GM21390 (cell line): ENCODE measurements at regions not wholly inside any gene's neighbourhood (a gene's known extent, or its start where the extent isn't known, plus 50 kb on each side); places are given as distances from the start of the nearest gene placed in this dataset.
"Not testable (repeated sequence)": the region's sequence is repeated elsewhere in the genome, so short reads cannot be mapped to it uniquely, and the experiment has no call there.

ENCODE experiments used
- ATAC-seq: cut with Tn5 transposase; IDR thresholded peaks from one replicate; pipeline ENCODE4 v1.9.1; 2021; ENCODE audit not compliant: unreplicated experiment

- ATAC-seq, result no peak
Measured at GRCh38 chr13:53351021-53351420, 322.4 kb downstream of the OLFM4 start.

DNA sequence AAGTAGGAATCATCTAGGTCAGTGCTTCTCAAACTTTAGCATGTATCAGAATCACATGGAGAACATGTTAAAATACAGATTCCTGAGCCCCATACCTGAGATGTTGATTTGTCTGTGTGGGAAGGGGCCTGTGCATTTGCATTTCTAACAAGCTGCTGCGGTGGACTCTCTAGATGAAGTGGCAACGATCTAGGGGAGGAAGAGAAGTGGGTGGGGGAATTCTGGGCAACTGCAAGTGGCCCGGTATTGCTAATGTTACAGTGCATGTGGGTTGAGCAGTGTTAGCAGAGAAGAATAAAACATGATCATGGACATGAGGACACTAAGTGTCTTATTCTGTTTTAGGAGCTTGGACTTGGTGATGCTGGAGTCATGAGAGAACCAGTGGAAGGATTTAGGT lies 329.0 kb downstream of the OLFM4 start:
- no peak for ATAC-seq

GRCh38 chr13:53368948-53369347 lies 340.3 kb downstream of the OLFM4 start:
- ATAC-seq, result no peak

- no peak for ATAC-seq
Measured at GRCh38 chr13:53379485-53379884, 350.9 kb downstream of the OLFM4 start.

GRCh38 chr13:53382008-53382407 lies 353.4 kb downstream of the OLFM4 start:
- ATAC-seq, result no peak

DNA sequence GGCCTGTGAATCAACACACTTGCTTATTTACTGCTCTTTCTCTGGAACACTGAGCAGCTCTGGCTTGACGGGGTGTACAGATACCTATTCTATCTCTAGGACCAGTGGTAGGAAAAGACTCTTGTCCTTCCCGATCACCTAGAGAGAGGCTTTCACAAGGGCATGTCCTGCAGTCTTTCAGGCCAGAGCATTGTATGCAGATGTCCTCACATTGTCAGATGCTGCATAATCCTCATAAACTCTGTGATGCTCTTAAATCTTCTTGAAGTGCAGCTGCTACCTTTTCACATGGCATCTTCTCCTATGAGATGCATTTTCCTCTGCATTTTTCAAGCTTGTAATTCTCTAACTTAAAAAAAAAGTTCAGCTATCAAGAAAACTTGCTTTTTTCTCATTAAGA lies 369.4 kb downstream of the OLFM4 start:
- ATAC-seq, result no peak

GRCh38 chr13:53405616-53406015 lies 377.0 kb downstream of the OLFM4 start:
- no peak for ATAC-seq

- no peak for ATAC-seq
Measured at GRCh38 chr13:53408306-53408705, 379.7 kb downstream of the OLFM4 start.

DNA sequence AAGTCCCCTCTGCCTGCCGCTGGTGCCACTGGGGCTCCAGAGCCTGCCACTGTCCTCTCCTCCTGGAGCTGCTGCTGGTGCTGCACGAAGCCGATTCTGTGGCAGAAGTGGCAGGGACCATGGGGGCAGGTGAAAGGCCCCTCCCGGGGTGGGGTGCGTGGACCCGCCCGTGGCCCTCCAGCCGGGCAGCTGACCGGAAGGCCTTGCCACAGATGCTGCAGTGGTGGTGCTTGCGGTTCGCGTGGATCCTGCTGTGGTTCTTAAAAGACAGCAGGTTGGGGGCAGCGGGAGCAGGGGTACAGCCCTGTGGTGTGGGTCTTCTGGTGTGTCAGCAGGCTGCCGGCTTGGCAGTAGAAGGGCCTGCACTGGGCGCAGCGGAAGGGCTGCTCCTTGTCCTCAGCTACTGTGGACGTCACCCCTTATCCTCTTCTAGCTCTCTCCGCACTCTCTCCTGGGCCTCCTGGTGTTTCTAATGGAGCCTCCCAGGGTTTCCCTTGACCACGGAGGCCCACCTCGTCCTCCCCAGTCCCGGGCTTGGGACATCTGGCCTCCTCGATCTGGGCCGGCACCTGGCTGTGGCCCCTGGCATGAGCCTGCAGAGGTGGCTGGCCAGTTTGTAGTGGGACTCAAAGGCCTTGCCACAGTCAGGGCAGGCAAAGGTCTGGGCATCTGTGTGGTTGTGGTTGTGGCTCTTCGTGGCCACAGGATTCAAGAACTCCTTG lies 380.4 kb downstream of the OLFM4 start:
- ATAC-seq, result no peak

- no peak for ATAC-seq
Measured at GRCh38 chr13:53411463-53411862, 382.9 kb downstream of the OLFM4 start.

DNA sequence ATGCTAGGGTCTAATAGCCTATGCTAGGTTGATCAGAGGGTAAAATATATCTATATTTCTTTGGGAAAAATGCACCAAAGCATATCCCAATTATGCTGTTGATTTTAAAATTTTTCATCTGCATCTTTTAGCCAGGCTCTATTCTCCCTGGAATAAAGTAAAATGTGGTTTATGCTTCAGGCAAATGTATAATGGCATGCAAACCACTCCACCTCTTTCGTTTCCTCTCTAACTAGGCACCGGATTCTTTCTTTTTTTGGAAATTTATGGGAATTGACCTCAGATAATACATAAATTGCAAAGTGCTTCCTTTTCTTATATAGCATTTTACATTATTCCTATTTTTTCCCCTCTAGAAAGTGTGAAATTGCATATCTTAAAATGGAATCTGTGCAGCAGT lies 386.5 kb downstream of the OLFM4 start:
- ATAC-seq, result no peak

- no peak for ATAC-seq
Measured at GRCh38 chr13:53417601-53418000, 389.0 kb downstream of the OLFM4 start.

- no peak for ATAC-seq
Measured at GRCh38 chr13:53422415-53422814, 393.8 kb downstream of the OLFM4 start.

DNA sequence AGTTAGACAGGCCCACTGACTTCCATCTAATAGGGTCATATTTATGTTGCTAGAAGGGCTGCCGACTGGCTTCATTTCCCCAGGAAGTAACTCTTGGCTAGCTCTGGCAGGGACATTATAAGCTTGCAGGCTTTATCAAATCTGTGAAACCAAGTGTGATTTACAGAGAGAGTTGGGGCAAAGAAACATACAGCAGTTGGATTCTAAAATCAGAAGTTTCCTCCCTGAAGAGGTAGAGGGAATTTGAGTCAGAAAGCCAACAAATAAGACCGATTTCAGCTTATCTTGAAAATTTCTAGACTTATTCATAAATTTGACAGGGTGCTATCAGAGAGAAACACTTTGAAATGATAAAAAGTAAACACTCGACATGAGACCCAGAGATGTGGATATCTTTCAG lies 407.8 kb downstream of the OLFM4 start:
- ATAC-seq, result no peak

GRCh38 chr13:53439439-53440225 lies 411.0 kb downstream of the OLFM4 start:
- no peak for ATAC-seq

DNA sequence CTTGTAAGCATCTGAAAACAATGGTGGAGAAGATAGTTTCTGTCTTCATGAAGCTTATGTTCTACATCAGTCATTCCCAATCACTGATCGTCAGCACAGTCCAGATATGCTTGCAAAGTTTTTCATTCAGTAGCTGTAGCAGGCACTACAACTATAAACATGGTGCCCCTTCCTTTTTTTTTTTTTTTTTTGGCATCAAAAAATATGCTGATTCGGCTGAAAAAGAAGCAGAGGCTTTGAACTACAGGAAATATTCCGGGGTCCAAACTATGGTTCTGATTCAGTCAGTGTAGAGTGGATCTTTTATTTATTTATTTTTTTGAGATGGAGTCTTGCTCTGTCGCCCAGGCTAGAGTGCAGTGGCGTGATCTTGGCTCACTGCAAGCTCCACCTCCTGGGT lies 414.4 kb downstream of the OLFM4 start:
- no peak for ATAC-seq

DNA sequence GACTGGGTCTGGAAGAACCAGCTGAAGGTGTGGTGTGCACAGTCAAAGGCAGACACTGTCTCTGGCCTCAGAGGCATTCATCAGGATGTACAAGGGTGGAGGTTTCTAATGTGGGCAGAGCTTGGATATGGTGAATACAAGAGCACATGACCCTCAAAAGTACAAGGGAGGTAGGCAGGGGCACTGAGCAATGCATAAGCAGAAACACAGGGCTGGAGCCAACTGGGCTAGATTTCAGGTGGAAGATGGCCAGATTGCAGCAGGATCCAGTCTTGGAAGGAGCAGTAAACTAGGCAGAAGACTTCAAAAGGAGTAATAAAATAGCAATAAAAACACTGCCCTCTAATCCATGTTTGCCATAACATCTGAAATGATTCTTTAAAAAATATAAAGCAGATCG lies 417.1 kb downstream of the OLFM4 start:
- no peak for ATAC-seq

DNA sequence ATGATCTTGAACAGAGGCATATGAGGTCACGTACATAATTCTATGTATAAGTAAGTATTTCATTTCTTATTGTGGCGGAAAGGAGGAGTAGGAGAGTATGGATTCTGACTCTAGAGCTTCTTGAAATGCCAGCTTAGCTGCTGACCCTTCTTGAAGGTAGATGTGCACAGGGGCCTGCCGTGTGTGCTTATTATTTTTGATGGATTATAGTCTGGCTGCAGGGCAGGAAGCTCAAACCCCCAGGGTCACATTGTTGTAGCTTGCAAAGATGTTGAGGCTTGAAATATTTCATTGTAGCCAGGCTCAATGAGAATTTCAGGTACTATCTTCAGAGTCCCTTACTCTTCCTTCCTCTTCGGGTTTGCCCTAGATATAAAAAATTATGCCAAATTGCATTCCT lies 418.8 kb downstream of the OLFM4 start:
- no peak for ATAC-seq

DNA sequence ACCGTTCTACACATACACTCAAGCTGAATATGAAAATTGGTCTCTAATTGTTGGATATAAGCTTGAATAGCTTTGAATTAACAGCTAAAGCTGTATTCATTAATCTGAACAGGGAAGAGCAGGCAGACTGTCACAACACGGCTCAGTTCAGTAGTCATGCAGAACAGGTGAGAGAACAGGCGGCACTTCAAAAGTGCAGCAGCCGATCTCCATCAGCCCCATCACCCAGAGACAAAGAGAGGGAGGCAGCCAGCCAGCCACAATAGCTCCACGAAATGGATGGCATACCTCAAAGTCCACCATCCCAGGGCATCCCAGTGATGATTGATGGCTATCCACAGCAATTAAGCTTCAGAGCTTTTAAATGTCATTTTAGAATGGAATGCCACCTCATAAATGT lies 419.2 kb downstream of the OLFM4 start:
- no peak for ATAC-seq

- not testable (repeated sequence) for ATAC-seq
Measured at GRCh38 chr13:53452263-53452808, 423.7 kb downstream of the OLFM4 start.

DNA sequence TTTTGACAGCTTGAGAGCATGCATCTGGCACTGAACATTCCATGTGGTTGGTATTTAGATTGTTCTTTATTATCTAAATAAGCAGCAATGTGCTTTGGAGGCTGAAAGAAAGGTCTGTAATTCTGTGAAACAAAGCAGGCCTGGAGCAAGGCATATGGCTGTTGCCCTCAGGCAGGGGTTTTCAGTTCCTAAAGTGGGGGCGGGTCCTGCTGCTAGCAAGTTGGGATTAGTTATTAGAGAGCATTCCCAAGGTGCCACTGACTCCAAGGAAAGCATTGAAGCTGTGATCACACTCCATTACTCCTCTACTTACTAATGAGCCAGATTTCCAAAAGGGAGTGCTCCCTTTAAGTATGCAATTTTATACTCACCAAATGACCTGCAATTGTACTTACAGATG lies 432.2 kb downstream of the OLFM4 start:
- ATAC-seq, result no peak

GRCh38 chr13:53463106-53463505 lies 434.5 kb downstream of the OLFM4 start:
- no peak for ATAC-seq
